ENCODE measurements at regions not wholly inside any gene's neighbourhood (a gene's known extent, or its start where the extent isn't known, plus 50 kb on each side); places are given as distances from the start of the nearest gene placed in this dataset.

DNA sequence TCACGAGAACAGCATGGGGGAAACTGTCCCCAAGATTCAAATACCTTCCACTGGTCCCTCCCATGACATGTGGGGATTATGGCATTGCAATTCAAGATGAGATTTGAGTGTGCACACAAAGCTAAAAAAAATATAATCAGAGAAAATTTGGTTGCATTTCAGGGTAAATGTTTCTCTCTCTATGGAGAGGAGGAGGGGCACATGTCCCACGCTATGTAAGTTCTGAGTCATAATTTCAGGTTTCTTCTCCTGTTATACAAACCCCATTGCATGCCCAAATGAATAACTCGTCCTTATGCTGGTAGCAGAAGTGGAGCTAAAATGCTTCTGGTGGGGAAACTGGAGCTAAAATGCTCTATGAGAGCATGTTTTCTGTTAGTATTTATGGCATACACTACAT lies 209.7 kb upstream of the DCBLD2 start:
- TF ChIP-seq POLR2A (IDR thresholded peaks at IDR 0.05) = no peak
- TF ChIP-seq, protein P1, sequence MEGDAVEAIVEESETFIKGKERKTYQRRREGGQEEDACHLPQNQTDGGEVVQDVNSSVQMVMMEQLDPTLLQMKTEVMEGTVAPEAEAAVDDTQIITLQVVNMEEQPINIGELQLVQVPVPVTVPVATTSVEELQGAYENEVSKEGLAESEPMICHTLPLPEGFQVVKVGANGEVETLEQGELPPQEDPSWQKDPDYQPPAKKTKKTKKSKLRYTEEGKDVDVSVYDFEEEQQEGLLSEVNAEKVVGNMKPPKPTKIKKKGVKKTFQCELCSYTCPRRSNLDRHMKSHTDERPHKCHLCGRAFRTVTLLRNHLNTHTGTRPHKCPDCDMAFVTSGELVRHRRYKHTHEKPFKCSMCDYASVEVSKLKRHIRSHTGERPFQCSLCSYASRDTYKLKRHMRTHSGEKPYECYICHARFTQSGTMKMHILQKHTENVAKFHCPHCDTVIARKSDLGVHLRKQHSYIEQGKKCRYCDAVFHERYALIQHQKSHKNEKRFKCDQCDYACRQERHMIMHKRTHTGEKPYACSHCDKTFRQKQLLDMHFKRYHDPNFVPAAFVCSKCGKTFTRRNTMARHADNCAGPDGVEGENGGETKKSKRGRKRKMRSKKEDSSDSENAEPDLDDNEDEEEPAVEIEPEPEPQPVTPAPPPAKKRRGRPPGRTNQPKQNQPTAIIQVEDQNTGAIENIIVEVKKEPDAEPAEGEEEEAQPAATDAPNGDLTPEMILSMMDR (IDR thresholded peaks at IDR 0.05) = no peak
- no peak for TF ChIP-seq POLR2AphosphoS5 (IDR thresholded peaks at IDR 0.05)

All from gastroesophageal sphincter (tissue), 3 donors.